ENCODE measurements at regions not wholly inside any gene's neighbourhood (a gene's known extent, or its start where the extent isn't known, plus 50 kb on each side); places are given as distances from the start of the nearest gene placed in this dataset.

DNA sequence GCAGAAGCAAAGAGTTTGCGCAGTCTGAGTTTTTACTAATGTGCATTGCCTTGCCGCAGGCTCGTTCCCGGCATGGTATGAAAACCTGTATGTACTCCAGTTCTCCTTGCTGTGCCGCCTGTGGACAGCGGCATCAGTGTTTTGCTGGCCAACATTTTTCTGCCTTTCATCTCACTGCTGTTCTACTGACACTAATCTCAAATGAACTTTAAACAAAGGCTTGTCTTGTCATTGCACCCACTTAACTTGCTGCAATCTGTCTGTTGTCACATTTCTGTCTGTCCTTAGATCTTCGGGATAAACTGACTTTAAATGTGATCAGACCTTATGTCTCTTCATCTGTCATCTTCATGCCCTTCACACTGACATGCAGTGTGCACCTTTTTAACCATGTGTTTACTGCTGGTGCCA lies 71.7 kb upstream of the ZNRF2 start:
- DNase-seq (ENCODE audit: low read depth) = no peak

DNA sequence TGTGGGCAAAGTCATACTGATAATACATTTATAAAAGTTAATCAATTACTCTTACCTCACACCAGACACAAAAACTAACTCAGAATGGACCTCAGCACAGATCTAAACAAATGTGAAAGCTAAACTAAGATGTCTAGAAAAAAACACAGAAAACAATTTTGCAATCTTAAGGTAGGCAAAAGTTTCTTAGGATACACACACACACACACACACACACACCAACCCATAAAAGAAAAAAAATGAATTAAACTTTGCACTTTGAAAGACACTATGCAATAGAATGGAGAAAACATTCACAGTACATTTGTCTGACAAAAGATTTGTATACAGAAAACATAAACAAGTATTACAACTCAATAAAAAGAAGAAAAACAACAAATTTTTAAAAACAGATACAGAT lies 70.8 kb upstream of the ZNRF2 start:
- no peak for DNase-seq (ENCODE audit: low read depth)

DNA sequence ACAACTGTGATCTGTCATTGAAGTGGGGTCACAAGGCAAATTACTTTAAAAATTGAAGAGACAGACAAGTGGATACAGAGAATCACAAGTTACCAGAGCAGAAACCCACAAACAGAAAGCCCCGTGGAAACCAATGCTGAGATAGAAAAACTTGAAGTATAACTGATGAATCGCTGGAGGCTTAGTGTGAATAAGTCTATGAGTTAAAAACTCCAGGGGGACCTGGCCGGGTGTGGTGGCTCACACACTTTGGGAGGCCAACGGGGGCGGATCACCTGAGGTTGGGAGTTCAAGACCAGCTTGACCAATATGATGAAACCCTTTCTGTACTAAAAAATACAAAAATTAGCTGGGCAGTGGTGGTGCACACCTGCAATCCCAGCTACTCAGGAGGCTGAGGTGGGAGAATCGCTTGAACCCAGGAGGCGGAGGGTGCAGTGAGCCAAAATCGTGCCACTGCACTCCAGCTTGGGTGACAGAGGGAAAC lies 69.7 kb upstream of the ZNRF2 start:
- no peak for DNase-seq (ENCODE audit: low read depth)

DNA sequence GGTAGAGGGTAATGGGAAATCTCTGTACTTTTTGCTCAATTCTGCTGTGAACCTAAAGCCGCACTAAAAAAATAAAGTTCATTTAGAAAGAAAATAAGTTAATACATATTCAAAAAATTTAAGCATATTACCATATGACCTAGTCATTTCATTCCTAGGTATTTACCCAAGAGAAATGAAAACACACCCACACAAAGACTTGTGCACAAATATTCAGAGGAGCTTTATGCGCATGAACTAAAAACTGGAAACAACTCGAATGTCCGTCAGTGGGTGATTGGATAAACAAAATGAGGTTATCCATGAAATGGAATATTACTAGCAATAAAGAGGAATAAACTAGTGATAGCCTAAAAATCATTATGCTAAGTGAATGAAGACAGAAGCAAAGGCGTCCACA lies 62.6 kb upstream of the ZNRF2 start:
- DNase-seq (ENCODE audit: low read depth) = no peak

DNA sequence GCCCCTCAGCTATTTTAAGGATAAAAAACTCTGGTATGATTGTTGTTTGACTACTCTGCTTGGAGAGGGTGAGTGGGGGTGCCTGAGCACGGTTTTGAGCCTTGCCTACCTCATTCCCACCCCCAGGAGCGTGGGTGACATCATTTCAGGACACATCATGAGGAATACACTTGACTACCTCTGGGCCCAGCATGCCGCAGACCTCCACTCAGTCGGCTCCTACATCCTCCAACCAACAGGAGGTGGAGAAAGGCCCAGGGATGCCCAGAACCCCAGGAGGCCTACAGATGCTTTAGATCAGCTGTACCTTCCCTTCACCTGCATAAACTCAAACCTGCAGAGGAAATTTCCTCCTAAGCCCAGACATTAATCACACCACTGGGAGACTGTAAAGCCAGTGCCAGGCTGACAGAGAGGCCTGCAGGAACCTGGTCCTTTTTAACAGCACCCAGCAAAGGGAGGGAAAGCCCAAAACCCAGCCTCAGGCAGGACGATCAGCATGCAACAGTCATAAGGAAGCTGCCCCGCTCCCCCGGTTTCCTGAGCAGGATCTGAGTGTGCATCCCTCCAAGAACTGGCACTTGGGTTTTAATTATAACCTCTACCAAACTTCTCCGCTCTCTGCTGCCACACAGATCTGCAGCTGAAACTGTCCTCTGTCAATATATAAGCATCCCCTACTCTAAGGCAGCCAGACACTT lies 61.7 kb upstream of the ZNRF2 start:
- no peak for DNase-seq (ENCODE audit: low read depth)

DNA sequence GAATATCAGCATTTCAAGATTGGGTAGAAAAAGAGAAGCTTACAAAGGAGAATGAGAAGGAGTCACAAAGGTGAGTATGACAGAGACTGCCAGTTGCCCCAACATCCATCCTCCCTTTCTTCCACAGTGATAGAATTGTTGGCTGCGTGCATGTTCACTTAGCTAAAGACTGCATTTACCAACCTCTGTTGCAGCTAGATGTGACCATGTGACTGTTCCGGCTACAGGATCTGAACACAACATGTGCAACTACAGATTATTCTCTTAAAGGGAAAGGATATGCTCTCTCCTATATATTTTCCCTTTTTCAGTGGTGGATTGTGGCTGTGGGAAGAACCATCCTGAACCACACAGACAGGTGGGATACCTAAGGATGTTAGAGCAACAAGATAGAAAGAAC lies 60.5 kb upstream of the ZNRF2 start:
- DNase-seq (ENCODE audit: low read depth) = no peak

DNA sequence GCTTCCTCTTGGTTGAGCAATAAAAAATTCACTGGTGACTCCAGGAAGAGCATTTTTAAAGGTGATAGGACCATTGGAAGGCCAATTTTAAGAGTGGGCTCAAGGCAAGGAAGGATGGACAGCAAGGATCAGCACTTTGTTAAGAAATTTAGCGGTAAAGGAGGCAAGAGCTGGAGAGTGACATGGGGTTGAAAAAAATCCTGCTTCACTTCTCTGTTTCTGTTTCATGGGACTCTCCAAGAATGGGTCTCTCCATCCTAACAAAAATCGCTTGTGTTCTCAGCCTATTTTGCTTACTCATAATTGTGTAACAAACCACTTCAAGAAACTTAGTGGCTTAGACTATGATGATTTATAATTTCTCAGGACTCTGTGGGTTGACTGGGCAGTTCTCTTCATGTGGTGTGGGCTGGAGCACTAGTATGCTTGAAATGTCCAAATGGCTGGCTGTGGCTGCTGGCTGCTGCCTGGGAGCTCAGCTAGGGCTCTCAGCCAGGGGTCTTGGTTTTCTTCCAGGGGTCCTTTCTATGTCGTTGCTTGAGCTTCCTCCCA lies 59.8 kb upstream of the ZNRF2 start:
- no peak for DNase-seq (ENCODE audit: low read depth)

DNA sequence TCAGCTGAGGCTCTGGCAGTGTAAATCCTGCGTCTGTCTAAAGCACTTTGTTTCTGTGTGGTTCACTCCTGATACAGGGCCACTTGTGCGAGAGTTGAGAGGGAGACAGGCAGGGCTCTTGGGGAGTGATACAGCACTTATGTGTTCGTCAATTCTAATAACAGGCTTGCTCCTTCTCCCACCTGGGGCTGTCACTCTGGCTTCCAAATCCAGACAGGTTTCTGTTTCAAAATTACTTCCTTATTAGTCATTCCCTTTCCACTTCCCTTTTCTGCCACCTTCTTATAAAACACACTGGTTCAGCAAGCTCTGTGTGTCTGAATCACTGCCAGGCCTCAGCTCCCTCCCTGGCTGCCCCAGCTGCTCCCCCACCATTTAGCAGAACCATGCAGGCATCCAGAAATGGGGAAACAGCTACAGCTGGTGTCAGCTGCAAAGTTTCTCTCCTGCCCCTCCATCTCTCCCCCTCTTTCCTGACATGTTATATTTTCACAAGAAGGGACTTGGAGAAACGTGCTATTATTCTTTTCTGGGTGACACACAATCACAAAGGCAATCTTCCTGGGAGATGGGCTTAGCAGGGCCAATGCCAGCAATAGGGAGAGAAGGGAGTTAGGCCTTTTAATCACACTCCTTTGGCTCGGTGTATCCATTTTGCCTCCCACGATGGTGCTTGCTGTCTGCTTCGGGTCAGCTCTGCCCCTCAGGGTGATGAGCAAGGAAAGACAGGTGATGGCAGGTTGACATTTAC lies 58.4 kb upstream of the ZNRF2 start:
- peak; percentile 28 for DNase-seq (ENCODE audit: low read depth)

DNA sequence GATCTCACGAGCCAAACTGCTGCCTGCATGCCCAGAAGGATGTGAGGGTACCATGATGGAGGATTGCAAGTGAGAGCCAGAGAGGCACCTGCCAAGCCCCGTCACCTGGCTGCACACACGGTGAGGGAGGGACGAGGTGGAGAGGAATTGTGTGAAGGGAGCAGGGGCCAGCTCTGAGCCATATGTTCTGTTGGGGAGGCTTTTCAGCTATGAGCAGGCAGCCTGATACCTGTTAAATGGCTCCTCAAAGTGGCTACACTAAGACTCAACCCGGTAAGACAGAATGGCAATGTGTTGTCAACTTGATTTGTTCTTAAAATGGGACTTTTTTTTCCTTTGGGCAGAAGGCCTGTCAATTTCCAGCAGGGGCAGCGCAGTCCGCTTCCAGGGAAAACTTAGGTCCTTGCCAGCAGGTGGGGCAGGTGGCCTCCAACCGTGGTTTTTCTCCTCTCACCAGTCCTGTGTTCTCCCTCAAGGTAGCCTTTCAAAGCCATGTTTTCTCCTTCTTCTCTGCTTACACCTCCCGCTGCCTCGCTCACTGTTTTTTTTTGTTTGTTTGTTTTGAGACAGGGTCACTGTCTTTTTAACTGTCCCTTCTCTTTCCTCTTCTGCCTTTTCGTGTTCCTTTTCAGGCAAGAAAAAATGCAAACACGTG lies 57.7 kb upstream of the ZNRF2 start:
- no peak for DNase-seq (ENCODE audit: low read depth)

- DNase-seq (ENCODE audit: low read depth) = no peak
These were observed 53.1 kb upstream of the ZNRF2 start for GRCh38 chr7:30231271-30231670.

- no peak for DNase-seq (ENCODE audit: low read depth)
These were observed 52.0 kb upstream of the ZNRF2 start for GRCh38 chr7:30232391-30232790.
